Muscle of arm (tissue), 1 donor: ENCODE measurements at regions not wholly inside any gene's neighbourhood (a gene's known extent, or its start where the extent isn't known, plus 50 kb on each side); places are given as distances from the start of the nearest gene placed in this dataset.
"Not testable (repeated sequence)": the region's sequence is repeated elsewhere in the genome, so short reads cannot be mapped to it uniquely, and the experiment has no call there.

ENCODE experiments used
- DNase-seq: peaks from one replicate; pipeline ENCODE4 v3.0.0-alpha.2; 2013

DNA sequence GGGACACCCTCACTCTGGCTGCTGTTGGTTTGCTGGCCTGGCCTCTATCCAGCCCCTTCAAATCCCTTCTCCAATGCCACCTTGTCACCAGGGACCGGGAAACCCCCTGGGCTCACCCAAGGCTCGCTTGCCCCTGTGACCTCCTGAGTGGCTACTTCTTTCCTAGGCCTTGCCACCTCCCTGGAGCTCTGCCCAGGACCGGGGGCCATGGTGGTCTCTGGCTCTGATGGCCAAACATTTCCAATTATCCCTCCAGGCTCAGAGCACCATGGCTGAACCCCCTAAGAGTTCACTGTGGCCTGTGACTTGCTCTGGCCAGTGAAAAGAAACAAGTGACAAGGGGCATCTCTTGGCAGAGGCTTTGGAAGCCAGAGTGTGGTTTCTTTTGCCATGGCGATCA is 237.6 kb downstream of the TFCP2L1 start:
- DNase-seq: no peak

DNA sequence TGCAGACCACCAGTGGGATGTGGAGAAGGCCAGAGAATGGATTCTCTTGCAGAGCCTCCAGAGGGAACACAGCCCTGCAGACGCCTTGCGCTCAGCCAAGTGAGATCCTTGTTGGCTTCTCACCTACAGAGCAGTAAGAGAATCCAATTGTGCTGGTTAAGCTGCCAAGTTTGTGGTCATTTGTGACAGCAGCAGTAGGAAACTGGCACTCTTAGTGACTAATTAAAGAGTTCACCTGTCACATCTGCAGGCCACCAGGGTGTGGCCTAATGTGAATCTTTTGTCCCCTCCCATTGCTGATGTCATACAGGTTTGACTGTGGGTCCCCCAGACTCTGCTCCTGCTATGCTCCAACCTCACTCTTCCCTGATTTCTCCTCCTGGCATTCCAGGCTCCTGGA is 235.9 kb downstream of the TFCP2L1 start:
- DNase-seq: no peak

DNA sequence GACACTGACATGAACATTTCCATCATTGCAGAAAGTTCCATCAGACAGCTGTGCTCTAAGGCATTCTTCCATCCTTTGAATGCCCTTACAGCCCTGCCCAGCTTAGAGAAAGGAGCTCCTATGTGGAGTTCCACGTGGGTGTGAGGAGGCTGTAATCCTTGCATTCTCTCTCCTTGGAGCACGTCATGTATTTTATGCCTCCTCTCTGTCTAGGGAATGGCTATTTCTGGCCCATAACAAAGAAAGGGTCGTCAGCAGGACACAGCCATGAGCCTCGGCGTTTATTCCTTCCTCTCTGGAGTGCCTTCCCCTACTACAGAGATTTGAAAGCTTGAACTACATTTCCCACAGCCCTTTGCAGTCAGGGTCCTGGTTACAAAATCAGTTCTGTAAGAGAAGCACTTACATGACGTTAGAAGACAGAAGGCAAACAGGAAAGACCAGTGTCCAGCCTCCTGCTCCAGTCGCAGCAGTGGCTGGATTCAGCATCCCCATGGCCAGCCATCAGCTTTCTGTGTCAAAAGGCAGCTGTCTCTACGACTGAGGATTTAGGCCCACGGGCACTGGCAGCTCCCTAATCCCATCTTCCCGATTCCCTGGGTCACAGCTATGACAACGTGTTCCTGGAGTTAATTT is 234.9 kb downstream of the TFCP2L1 start:
- no peak for DNase-seq

DNA sequence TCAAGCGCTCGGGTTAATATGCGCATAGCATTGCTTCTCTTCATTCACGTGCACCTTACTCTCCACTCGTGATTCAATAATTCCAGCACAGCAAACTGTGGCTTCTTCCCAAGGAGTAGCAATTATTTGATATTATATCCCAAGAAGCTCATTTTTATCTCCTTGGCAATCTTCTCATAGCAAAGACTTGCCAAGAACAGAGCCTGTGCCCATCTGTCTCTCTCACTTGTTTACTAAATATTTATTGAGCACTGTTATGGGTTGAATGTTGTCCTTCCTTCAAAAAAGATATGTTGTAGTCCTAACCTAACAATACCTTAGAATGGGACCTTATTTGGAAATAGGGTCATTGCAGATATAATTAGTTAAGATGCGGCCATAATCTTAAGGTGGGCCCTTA is 233.7 kb downstream of the TFCP2L1 start:
- no peak for DNase-seq

DNA sequence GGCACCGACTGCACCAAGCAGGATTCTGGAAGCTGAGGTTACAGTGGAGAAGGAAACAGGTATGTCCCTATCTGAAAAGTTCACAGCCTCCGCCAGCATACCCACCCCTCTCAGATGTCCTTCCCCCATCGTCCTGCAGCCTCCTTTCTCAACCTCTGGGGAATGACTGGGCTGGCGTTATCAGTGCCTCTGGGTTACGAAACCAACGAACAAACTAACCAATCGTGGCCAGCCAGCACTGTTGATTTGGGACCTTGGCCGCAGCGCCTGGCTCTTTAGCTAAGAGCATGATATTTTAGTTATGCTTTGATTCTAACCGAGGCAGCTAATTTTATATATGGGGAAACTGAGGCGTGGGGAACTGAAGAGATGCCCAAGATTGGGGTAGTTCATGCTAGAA is 233.0 kb downstream of the TFCP2L1 start:
- DNase-seq: no peak

DNA sequence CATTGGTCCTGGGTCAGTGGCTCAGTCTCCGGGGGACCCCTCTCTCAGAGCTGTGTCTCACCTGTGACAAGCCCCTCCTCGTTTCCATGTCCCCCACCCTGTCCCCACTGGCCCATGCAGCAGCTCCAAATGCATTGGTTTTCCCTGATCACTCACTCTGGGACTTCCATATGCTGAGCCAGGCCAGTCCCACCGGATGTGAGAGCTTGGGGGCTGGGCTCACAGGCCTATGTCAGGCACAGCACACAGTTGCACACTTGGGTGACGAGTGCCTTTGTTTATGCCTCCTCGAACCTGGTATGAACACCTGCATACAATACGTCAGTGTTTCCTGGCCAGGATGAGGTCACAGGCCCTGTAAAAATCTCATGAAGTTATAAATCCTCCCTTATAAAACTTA is 232.5 kb downstream of the TFCP2L1 start:
- no peak for DNase-seq

DNA sequence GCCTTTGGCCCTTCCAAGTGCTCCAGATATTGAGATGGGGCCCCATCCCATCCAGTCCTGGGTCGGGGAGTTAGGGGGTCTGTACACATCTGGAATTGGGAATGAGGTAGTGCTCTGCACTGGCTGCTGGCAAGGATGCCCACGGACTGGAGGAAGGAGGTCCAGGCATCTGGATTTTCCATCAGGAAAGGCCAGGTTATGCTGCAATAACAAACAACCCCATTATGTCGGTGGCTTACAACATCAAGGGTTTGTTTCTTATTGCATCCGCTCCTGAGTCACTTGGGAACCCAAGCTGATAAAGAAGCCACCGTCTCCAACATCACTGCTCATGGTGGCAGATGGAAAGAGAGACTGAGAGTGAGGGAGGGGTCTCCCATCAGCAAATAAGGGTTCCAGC is 229.9 kb downstream of the TFCP2L1 start:
- no peak for DNase-seq

DNA sequence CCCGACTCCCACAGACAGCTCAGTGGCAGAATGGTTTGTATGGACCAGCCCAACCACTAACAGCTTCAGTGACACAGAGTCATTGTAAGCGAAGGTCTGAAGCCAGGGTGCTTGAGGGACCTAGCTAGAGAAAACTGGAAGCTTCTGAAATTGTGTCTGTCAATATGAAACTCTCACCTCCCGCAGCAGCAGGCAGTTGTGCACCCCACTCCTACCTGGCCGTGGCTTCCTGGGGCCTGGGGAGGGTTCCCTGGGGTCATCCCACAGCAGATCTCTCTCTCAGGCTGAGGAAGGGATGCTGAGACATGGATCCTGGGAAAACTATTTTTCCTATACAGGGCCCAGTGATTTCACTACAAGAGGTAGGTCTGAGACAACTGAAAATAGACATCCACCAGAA is 229.5 kb downstream of the TFCP2L1 start:
- DNase-seq: no peak

DNA sequence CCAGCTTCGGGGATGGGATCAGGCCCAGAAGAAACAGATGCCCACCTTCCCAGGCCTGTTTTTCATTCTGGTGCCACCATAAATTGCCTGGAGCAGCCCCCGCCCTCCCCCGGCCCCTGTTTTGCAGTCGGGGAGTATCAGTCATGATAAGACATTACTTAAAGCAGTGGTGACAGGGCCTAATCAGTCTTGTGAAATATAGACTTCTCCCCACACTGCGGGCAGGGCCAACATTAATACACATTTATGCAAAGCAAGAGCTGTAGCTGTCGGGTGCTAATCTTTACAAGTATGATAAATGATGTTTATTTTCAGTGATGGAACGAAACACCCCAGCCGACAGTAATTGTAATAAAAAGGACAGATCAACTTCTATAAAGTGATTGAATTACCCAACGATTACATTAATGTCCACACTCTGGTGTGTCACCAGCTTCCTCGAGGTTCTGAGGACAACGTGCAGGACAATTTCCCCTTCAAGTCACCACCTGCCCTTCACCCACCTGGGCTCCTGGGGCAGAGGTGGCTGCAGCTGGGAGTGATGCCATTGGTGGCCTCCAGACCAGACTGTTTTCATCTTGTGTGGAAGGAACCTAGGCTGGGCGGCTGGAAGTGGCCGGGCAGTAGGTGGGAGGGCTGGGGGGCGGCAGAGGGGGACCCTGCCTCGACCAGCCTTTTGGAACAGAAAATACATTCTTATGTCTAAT is 226.0 kb downstream of the TFCP2L1 start:
- no peak for DNase-seq

DNA sequence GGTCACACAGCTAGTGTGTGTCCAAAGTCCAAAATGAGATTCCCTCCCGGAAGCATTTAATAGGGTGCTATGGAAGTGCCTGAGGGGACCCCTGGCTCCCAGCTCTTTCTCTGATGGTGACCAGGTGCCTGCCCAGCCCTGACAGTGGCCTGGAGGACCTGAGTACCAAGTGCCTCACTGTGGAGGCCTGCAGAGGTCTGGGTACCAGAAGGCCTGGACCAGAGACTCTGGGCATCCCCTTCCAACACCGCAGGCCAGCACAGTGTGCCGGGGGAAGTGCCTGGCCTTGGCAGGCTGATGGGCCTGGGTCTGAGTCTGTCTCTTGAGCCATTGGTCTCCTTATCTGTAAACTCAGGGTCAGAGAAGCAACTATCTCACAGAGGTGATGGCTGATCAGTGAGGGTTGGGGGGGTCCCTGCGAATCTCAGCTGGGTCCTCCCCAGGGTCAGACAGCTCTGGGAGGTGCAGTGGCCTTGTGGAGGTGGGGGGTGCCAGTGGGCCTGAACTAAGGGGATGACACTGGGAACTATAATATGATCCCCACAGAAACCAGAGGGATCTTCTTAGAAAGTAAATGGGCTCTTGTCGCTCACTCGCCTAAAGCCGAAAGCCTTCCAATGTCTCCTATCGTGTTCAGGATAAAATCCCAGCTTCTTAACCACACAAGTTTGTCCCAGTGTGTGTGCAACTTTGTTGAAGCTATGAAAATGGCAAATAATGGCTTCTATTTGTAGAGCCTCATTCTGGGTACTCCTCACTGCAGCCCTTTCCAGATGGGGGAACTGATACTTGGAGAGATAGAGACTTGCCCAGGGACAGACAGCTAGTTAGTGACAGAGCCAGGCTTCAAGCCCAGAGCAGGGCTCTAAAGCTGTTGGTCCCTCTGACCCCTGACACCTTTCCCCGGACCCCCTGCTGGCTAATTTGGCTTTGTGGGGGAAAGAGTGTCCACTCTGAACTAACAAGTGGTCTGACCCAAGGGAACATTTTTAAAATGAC is 225.1 kb downstream of the TFCP2L1 start:
- DNase-seq: no peak

DNA sequence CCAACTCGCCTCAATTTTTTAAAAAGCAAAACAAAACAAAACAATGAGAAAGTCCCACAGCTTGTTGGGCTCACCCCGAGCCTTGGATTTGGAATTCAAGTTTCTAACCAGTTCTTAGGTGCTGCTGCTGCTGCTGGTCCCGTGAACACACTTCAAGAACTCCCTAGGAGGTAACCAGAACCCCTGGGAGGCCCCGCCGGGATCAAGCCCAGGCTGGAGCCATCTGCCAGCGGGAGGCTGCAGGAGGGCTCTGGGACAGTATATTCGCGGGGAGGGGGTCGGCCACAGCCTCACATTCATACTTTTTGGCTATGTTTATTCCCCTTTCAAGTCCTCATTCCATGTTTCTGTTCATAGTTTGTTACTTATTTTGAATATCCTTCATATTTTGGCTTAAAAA is 223.4 kb downstream of the TFCP2L1 start:
- DNase-seq: no peak

DNA sequence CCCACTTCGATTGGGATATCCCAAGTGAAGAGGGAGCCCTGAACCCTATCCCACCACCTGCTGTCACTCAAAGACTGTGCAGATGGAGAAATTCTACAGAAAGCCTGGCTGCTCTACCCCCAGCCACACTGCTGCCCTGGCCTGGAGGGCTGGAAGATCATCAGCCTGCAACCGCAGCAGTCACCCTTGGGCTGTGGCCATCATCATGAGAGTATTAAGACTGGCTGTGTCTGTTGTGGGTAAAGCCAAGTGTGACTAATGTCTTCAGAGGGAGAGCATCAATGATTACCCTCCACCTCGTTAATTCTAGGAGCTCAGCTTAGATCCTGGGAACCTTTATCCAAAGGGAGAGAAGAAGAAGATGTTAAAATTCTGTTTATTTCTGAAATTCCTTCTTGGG is 221.5 kb downstream of the TFCP2L1 start:
- DNase-seq: no peak

DNA sequence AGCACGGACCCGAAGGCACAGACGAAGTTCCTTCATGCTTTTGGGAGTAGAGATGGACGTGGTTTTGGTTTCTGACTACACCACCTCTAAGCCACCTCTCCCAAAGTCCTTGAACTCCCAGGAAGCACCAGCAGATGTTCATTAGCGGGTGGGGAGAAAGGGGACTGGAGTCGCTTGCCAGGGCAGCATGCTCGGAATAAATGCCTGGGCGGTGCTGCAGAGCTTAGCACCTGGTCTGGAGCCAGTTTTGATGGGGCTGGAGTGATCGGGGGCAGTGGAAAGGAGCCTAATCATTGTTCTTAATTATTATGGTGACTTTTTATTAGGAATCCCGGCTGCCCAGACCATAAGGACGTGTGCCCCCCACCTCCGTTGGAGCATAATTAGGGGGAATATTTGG is 220.8 kb downstream of the TFCP2L1 start:
- DNase-seq: no peak

DNA sequence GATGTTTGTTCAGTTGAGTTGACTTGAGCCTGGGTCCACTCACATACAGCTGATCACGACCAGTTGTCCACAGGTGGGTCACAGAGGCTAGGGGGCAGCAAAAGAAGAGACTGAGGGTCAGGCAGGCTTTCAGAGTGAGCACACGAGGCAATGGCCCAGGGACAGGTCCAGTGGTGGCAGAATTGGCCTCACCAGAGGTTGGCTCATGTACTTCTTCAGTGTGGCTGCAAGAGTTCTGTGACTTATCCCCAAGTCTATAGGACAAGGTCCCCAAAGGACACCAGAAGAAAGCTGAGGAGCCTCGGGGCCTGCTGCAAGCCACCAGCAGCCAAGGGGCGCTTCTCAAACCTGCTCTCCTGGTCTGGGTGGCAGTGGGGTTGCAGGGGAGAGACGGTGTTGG is 219.8 kb downstream of the TFCP2L1 start:
- no peak for DNase-seq

DNA sequence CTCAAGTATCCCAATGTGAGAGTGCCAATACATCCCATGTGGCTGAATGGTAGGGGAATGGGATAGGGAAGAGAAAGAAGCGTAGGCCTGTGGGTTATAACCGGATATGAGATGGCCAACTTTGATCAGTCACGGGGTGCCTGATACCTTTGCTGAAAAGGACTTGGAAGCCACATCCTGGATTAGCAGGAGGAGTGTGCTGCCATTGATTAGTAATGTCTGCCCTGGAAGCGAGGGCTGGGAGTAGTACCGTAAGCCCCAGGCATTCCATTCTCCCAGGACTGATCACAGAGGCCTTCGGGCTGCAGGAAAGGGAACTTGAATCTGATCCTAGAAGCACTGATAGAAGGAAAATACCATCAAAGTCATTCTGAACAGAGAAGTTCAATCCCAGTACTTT is 218.5 kb downstream of the TFCP2L1 start:
- DNase-seq: no peak

DNA sequence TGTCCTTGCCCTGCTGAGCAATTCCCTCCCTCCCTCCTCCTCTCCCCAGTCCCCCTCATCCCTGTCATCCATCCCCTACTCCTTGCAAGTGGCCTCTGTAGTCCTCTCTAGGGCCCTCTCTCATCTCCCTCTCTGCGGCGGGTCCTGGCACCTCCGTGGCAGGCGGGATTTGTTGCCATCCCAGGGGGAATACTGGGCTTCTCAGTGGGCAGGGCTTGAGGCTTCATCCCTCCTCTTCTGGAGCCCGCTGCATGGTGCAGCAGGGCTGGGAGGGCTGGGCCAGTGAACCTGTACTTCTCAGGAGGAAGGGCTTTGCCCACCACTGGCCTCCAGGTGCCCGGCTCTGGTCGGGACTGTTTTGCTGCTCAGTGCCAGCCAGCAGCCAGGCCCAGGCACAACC is 216.2 kb downstream of the TFCP2L1 start:
- no peak for DNase-seq

DNA sequence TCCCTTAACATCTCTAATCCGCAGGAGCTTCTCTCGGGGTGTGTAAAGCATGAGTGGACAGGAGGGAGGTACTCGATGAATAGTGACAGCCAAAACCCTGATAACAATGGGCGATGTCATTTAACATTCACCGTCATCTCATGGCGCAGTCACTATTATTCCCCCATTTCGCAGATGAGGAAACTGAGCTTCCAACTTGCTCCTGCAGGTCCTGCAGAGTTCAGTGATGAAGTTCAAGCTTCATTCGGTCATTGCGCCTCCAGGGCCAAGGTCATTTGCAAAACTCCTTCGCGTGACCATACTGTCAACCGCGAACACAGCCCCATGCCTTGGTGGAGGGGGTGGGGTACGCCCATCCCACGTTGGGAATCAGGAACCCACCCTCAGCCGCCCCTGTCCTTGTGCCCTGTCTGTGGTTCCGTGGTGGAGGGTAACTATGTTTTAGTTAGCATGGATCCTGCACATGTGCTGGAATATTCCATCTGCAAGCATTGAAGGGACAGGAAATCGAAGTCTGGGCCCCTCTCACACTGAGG is 215.5 kb downstream of the TFCP2L1 start:
- no peak for DNase-seq

DNA sequence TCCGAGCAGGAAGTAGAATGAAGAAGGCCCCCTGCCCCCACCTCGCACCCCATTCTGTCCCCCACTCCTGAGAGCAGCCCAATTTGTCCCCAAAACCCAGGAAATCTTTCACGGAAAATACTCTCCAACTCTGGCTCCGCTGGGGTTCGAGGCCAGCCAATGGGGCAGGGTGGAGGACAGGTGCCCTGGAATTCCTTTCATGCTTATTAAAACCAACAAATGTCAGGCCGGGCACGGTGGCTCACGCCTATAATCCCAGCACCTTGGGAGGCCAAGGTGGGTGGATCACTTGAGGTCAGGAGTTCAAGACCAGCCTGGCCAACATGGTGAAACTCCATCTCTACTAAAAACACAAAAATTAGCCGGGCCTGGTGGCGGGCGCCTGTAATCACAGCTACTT is 214.9 kb downstream of the TFCP2L1 start:
- not testable (repeated sequence) for DNase-seq

DNA sequence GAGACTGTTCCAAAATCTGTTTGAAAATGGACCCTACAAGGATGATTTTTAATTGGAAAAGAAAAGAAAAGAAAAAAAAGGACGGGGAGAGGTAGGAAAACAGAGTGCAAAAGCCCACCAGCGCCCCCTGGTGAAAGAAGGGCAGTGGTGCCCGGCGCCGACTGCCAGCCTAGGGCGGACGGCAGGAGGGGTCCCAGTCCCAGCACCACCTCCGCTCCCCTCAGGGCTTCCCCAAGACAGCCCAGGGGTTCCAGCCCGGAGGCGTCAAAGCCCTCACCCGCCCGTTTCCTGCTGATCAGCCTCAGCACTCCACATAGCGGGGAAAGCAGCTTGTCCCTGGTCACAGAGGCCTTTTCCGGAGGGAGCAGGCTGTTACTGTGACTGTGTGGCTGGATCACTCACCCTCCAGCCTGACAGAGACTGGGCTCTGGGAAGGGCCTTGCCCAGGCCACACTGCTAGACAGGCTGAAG is 213.9 kb downstream of the TFCP2L1 start:
- peak; percentile 73 for DNase-seq

DNA sequence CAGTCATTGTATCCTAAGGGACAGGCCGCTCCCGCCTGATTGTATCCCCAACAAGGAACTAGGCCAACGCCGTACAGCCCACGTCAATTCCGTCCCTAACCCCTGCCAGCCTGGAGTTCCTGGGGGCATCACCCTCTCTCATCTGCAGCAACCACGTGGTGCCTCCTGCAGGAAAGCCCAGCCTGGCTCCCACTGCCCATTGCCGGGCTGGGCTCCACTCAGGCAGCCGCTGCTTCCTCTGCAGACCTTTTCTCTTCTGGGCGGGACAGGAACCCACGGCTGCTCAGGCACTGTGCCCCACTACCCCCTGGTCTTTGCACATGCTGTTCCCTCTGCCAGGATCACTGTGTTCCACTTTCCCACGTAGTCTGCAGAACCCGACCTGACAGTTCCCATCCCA is 212.2 kb downstream of the TFCP2L1 start:
- no peak for DNase-seq

DNA sequence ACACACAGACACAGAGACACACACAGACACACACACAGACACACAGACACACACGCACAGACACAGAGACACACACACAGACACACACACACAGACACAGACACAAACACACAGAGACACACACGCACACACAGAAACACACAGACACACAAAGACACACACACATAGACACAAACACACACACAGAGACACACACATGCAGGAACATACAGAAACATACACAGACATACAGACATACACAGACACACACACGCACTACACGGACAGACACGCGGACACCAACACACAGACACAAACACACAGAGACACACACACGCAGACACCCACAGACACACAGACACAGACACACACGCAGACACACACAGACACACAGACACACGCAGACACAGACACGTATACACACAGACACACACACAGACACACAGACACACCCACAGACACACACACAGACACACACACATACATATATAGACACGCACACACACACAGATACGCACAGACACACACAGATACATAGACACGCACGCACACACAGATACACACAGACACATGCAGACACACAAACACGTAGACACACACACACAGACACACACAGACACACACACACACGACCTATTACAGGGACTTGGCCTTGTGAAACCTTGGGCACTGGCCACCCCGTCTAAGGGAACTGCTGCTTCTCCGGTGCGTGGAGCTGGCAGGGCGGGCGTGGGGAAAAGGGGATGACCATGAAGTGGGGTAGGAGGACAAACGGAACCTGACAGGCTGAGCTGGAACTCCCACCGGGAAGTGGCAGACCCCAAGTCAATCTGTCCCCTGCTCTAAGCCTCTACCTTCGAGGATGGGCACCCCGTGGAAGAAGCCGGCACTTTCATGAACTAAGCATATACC is 211.4 kb downstream of the TFCP2L1 start:
- DNase-seq: no peak
